Neural cell (in vitro differentiated cells): ENCODE measurements at regions not wholly inside any gene's neighbourhood (a gene's known extent, or its start where the extent isn't known, plus 50 kb on each side); places are given as distances from the start of the nearest gene placed in this dataset.

Source experiments
- EP300 ChIP-seq: fragments of 450-650 bp; conservative IDR thresholded peaks from 2 replicates; pipeline ENCODE4 v1.6.1; 2014; ENCODE audit warnings: antibody characterized with exemption, mild to moderate bottlenecking, moderate library complexity; ENCODE audit not compliant: poor library complexity, severe bottlenecking
- EZH2 ChIP-seq: fragments of 200-600, 300-800 bp; shearing (Covaris generic), sonication (generic); IDR thresholded peaks from 2 replicates; pipeline ENCODE4 v1.6.1; 2014; ENCODE audit warnings: antibody characterized with exemption, low read length, borderline replicate concordance, mild to moderate bottlenecking; ENCODE audit not compliant: insufficient read depth, poor library complexity, severe bottlenecking
- MXI1 ChIP-seq: fragments of 450-650 bp; conservative IDR thresholded peaks from 2 replicates; pipeline ENCODE4 v1.6.1; 2014; ENCODE audit warnings: antibody characterized with exemption, mild to moderate bottlenecking; ENCODE audit not compliant: poor library complexity, severe bottlenecking
- RAD21 ChIP-seq: fragments of 450-650 bp; conservative IDR thresholded peaks from 2 replicates; pipeline ENCODE4 v1.6.1; 2014; ENCODE audit warnings: antibody characterized with exemption, mild to moderate bottlenecking, moderate library complexity
- TAF1 ChIP-seq: IDR thresholded peaks from 2 replicates; pipeline ENCODE4 v1.6.1; 2012; ENCODE audit warnings: low read depth
- TF ChIP-seq, protein P1 (sequence below): fragments of 450-650 bp; IDR thresholded peaks from 2 replicates; pipeline ENCODE4 v1.5.1; 2014; ENCODE audit warnings: antibody characterized with exemption, mild to moderate bottlenecking, moderate library complexity; ENCODE audit not compliant: poor library complexity, severe bottlenecking
- TF ChIP-seq, protein P2 (sequence below): IDR thresholded peaks from 2 replicates; pipeline ENCODE4 v1.6.1; 2012; ENCODE audit warnings: borderline replicate concordance

DNA sequence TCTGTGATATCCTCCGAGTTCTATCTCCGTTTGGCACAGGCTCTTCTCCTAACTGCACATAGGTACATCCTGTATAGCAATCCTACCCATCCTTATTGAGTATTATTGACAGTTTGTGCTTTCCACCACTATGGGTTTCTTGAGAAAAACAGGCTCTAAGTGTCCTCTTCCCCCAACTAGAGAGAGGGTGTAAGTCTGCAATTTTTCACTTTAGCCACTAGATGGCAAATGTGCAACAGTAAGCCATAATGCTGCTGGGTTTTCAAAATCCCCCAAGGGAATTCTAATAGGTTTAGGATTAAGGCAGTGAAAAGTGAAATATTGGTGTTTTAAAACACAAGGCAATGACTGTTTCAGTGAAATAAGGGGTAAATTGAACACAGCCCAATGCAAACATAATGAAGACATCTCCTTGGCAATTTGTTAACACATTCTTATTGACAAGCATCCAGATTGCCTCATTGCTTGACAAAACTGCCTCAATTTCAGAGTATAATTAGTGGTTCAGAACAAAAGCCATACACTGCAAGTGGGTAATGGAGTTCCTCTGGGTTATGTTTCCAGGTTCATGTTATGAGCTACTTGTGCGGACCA lies 239.0 kb upstream of the HTR2C start:
- TF ChIP-seq TAF1, result no peak
- TF ChIP-seq, protein P1, sequence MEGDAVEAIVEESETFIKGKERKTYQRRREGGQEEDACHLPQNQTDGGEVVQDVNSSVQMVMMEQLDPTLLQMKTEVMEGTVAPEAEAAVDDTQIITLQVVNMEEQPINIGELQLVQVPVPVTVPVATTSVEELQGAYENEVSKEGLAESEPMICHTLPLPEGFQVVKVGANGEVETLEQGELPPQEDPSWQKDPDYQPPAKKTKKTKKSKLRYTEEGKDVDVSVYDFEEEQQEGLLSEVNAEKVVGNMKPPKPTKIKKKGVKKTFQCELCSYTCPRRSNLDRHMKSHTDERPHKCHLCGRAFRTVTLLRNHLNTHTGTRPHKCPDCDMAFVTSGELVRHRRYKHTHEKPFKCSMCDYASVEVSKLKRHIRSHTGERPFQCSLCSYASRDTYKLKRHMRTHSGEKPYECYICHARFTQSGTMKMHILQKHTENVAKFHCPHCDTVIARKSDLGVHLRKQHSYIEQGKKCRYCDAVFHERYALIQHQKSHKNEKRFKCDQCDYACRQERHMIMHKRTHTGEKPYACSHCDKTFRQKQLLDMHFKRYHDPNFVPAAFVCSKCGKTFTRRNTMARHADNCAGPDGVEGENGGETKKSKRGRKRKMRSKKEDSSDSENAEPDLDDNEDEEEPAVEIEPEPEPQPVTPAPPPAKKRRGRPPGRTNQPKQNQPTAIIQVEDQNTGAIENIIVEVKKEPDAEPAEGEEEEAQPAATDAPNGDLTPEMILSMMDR, result peak; percentile 56
- no peak for TF ChIP-seq EP300
- TF ChIP-seq, protein P2, sequence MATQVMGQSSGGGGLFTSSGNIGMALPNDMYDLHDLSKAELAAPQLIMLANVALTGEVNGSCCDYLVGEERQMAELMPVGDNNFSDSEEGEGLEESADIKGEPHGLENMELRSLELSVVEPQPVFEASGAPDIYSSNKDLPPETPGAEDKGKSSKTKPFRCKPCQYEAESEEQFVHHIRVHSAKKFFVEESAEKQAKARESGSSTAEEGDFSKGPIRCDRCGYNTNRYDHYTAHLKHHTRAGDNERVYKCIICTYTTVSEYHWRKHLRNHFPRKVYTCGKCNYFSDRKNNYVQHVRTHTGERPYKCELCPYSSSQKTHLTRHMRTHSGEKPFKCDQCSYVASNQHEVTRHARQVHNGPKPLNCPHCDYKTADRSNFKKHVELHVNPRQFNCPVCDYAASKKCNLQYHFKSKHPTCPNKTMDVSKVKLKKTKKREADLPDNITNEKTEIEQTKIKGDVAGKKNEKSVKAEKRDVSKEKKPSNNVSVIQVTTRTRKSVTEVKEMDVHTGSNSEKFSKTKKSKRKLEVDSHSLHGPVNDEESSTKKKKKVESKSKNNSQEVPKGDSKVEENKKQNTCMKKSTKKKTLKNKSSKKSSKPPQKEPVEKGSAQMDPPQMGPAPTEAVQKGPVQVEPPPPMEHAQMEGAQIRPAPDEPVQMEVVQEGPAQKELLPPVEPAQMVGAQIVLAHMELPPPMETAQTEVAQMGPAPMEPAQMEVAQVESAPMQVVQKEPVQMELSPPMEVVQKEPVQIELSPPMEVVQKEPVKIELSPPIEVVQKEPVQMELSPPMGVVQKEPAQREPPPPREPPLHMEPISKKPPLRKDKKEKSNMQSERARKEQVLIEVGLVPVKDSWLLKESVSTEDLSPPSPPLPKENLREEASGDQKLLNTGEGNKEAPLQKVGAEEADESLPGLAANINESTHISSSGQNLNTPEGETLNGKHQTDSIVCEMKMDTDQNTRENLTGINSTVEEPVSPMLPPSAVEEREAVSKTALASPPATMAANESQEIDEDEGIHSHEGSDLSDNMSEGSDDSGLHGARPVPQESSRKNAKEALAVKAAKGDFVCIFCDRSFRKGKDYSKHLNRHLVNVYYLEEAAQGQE, result no peak
- no peak for TF ChIP-seq MXI1
- no peak for TF ChIP-seq EZH2
- peak; percentile 54 for TF ChIP-seq RAD21
